ENCODE measurements at regions not wholly inside any gene's neighbourhood (a gene's known extent, or its start where the extent isn't known, plus 50 kb on each side); places are given as distances from the start of the nearest gene placed in this dataset.

DNA sequence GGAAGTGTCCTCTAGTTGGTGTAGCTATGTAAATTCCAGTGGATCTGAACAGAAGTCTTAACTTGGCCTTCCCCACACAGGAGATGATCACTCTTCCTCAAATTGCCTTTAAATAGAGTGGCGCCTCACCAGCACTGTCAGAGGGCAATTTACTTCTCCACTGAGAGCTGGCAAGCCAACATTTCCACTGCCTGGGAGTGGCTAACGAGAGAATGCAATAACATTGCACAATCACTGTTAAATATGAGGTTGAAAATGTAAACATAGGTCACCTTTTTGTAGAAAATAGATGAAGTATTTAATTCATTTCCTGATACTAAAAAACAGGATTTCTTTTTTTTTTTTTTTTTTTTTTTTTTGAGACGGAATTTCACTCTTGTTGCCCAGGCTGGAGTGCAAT lies 55.4 kb upstream of the UBL3 start:
- no peaks in the 10 kb centered on the region for H3K79me2 ChIP-seq (ENCODE audit: insufficient read depth, low read depth, low read length)
- intact Hi-C loops (cut with micrococcal nuclease; ENCODE audit: unreplicated experiment): no loop called here
- no peak overlapping the region for H3K4me3 ChIP-seq (ENCODE audit: low read depth, low read length, poor library complexity, severe bottlenecking)
- no peaks in the 10 kb centered on the region for H3K9me2 ChIP-seq (ENCODE audit: insufficient read depth, low read length)
- no TSS peak for BruUV-seq (replicated peaks)
- no peak overlapping the region for H2AFZ ChIP-seq (ENCODE audit: low read length)
- TF ChIP-seq CTCF (conservative IDR thresholded peaks at IDR 0.05; ENCODE audit: low read length) (no peak), EZH2phosphoT487 (IDR thresholded peaks at IDR 0.05; ENCODE audit: borderline replicate concordance, low read depth, low read length) (no peak)
- H3K4me2 ChIP-seq (ENCODE audit: low read length): no peak overlapping the region
- H4K20me1 ChIP-seq (ENCODE audit: insufficient read depth, low read length): no peaks in the 10 kb centered on the region
- CTCF ChIA-PET (ENCODE audit: unreplicated experiment): interaction anchor here (0.8 kb wide), 1 partner anchor 48 kb away, joined by 3 read pairs; no protein-coding TSS in a partner anchor
- DNase-seq (ENCODE audit: low spot score): no peak
- H3K27ac ChIP-seq (ENCODE audit: low read depth, low read length, poor library complexity, severe bottlenecking): no peak overlapping the region
- H3K4me1 ChIP-seq (ENCODE audit: insufficient read depth, low read length, poor library complexity, severe bottlenecking): no peaks in the 10 kb centered on the region
- H3K36me3 ChIP-seq (ENCODE audit: insufficient read depth, low read length): no peaks in the 10 kb centered on the region
- H3K9me3 ChIP-seq (ENCODE audit: low read length): no peaks in the 10 kb centered on the region
- POLR2A ChIA-PET: no interaction called here

GRCh38 chr13:29903996-29904395 lies 53.6 kb upstream of the UBL3 start:
- Histone ChIP-seq H3K79me2 (ENCODE audit: insufficient read depth, low read depth, low read length) (no peaks in the 10 kb centered on the region), H3K9me3 (ENCODE audit: low read length) (no peaks in the 10 kb centered on the region), H3K4me1 (ENCODE audit: insufficient read depth, low read length, poor library complexity, severe bottlenecking) (no peaks in the 10 kb centered on the region), H3K9me2 (ENCODE audit: insufficient read depth, low read length) (no peaks in the 10 kb centered on the region), H3K36me3 (ENCODE audit: insufficient read depth, low read length) (no peaks in the 10 kb centered on the region), H2AFZ (ENCODE audit: low read length) (no peak overlapping the region), H3K27ac (ENCODE audit: low read depth, low read length, poor library complexity, severe bottlenecking) (no peak overlapping the region), H4K20me1 (ENCODE audit: insufficient read depth, low read length) (no peaks in the 10 kb centered on the region), H3K4me3 (ENCODE audit: low read depth, low read length, poor library complexity, severe bottlenecking) (no peak overlapping the region), H3K4me2 (ENCODE audit: low read length) (no peak overlapping the region)
- CTCF ChIA-PET (ENCODE audit: unreplicated experiment): no interaction called here
- DNase-seq (ENCODE audit: low spot score): no peak
- intact Hi-C loops (cut with micrococcal nuclease; ENCODE audit: unreplicated experiment): no loop called here
- BruUV-seq (replicated peaks): no TSS peak
- POLR2A ChIA-PET: interaction anchor here (0.7 kb wide), 1 partner anchor 50 kb away, joined by 7 read pairs; no protein-coding TSS in a partner anchor
- no peak for TF ChIP-seq EZH2phosphoT487 (IDR thresholded peaks at IDR 0.05; ENCODE audit: borderline replicate concordance, low read depth, low read length)

DNA sequence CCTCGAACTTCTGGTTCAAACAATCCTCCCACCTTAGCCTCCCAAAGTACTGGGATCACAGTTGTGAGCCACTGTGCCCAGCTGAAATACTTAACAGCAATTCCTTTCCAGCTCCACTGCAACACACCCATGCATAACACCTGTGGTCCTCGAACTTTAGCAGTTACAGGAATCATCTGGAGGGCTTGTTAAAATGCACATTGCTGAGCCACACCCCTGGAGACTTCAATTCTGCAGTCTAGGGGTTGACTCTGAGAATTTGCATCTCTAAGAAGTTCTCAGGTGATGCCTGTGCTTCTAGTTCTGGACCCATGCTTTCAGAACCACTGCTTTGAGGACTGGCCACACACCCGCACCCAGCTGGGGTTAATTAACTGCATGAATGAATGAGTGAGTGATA lies 53.1 kb upstream of the UBL3 start:
- intact Hi-C loops (cut with micrococcal nuclease; ENCODE audit: unreplicated experiment): no loop called here
- no peaks in the 10 kb centered on the region for H3K9me3 ChIP-seq (ENCODE audit: low read length)
- POLR2A ChIA-PET: interaction anchor here (0.7 kb wide), 1 partner anchor 50 kb away, joined by 7 read pairs; no protein-coding TSS in a partner anchor
- H3K79me2 ChIP-seq (ENCODE audit: insufficient read depth, low read depth, low read length): no peaks in the 10 kb centered on the region
- CTCF ChIA-PET (ENCODE audit: unreplicated experiment): interaction anchor here (0.5 kb wide), 1 partner anchor 229 kb away, joined by 3 read pairs; no protein-coding TSS in a partner anchor
- H3K4me2 ChIP-seq (ENCODE audit: low read length): no peak overlapping the region
- no peak overlapping the region for H3K4me3 ChIP-seq (ENCODE audit: low read depth, low read length, poor library complexity, severe bottlenecking)
- BruUV-seq (replicated peaks): no TSS peak
- no peak for DNase-seq (ENCODE audit: low spot score)
- H3K9me2 ChIP-seq (ENCODE audit: insufficient read depth, low read length): no peaks in the 10 kb centered on the region
- H3K27ac ChIP-seq (ENCODE audit: low read depth, low read length, poor library complexity, severe bottlenecking): no peak overlapping the region
- no peaks in the 10 kb centered on the region for H3K36me3 ChIP-seq (ENCODE audit: insufficient read depth, low read length)
- TF ChIP-seq CTCF (conservative IDR thresholded peaks at IDR 0.05; ENCODE audit: low read length) (no peak), EZH2phosphoT487 (IDR thresholded peaks at IDR 0.05; ENCODE audit: borderline replicate concordance, low read depth, low read length) (no peak)
- no peak overlapping the region for H2AFZ ChIP-seq (ENCODE audit: low read length)
- H3K4me1 ChIP-seq (ENCODE audit: insufficient read depth, low read length, poor library complexity, severe bottlenecking): no peaks in the 10 kb centered on the region
- H4K20me1 ChIP-seq (ENCODE audit: insufficient read depth, low read length): no peaks in the 10 kb centered on the region

Measured in OCI-LY7 (cell line).